A673 (cell line): ENCODE measurements at regions not wholly inside any gene's neighbourhood (a gene's known extent, or its start where the extent isn't known, plus 50 kb on each side); places are given as distances from the start of the nearest gene placed in this dataset.

Experiments
- BruUV-seq: library from RNA; stranded (reverse); fragments of 400-500 nt; replicated peaks from 2 replicates; lab custom pipeline; 2021; lab: Mats Ljungman, UMichigan
- CTCF ChIA-PET: fragments of 300-600 bp; sonication (Branson Sonifier 250); formaldehyde crosslinking; loops from one replicate; lab custom pipeline; 2022; ENCODE audit warnings: antibody characterized with exemption; lab: Charles Lee
- POLR2A ChIA-PET: fragments of 300-600 bp; sonication (Branson Sonifier 250); formaldehyde crosslinking; loops from one replicate; lab custom pipeline; 2022; ENCODE audit warnings: antibody characterized with exemption; ENCODE audit not compliant: low non-redundant PET; lab: Charles Lee
- DNase-seq: peaks from one replicate; pipeline ENCODE4 v3.0.0-alpha.2; 2015; ENCODE audit warnings: low spot score
- H3K27ac ChIP-seq: fragments of 200-600 bp; sonication (generic); 2 replicates; pipeline ENCODE4 v1.5.1; 2016; ENCODE audit warnings: mixed run types, low read depth, mild to moderate bottlenecking, mixed read lengths, antibody characterized with exemption, low read length; ENCODE audit not compliant: poor library complexity, severe bottlenecking
- H3K27me3 ChIP-seq: fragments of 200-600 bp; sonication (generic); replicated peaks from 2 replicates; pipeline ENCODE4 v1.6.1; 2017; ENCODE audit warnings: mixed run types, low read depth, mild to moderate bottlenecking, mixed read lengths, antibody characterized with exemption, low read length; ENCODE audit not compliant: insufficient read depth, poor library complexity
- H3K36me3 ChIP-seq: fragments of 200-600 bp; sonication (generic); 2 replicates; pipeline ENCODE4 v1.6.1; 2016; ENCODE audit warnings: mixed run types, mild to moderate bottlenecking, mixed read lengths, antibody characterized with exemption, low read length; ENCODE audit not compliant: insufficient read depth, poor library complexity, severe bottlenecking
- H3K4me1 ChIP-seq: fragments of 200-600 bp; sonication (generic); 2 replicates; pipeline ENCODE4 v1.6.1; 2017; ENCODE audit warnings: mixed run types, mild to moderate bottlenecking, mixed read lengths, antibody characterized with exemption, low read length; ENCODE audit not compliant: insufficient read depth, poor library complexity, severe bottlenecking
- H3K4me3 ChIP-seq: fragments of 200-600 bp; sonication (generic); 2 replicates; pipeline ENCODE4 v1.5.1; 2016; ENCODE audit warnings: low read depth, mixed run types, mild to moderate bottlenecking, mixed read lengths, low read length; ENCODE audit not compliant: poor library complexity, severe bottlenecking
- H3K9me3 ChIP-seq: fragments of 200-600 bp; sonication (generic); 2 replicates; pipeline ENCODE4 v1.6.1; 2016; ENCODE audit warnings: mixed run types, low read depth, mild to moderate bottlenecking, mixed read lengths, antibody characterized with exemption, low read length; ENCODE audit not compliant: poor library complexity, severe bottlenecking
- CTCF ChIP-seq: fragments of 300-800, 200-600 bp; sonication (generic); conservative IDR thresholded peaks from 2 replicates; pipeline ENCODE4 v1.5.1; 2017; ENCODE audit warnings: low read depth, mild to moderate bottlenecking, antibody characterized with exemption, low read length, moderate library complexity, mixed read lengths
- EZH2 ChIP-seq: fragments of 200-600 bp; sonication (generic); IDR thresholded peaks from 2 replicates; pipeline ENCODE4 v1.6.1; 2017; ENCODE audit warnings: borderline replicate concordance, low read depth, mild to moderate bottlenecking, mixed read lengths, antibody characterized with exemption, low read length; ENCODE audit not compliant: poor library complexity, severe bottlenecking
- intact Hi-C: fragments of 100-400 bp; cut with micrococcal nuclease; formaldehyde crosslinking; loops from one replicate; pipeline ENCODE4 v1.10.0; 2022; ENCODE audit not compliant: unreplicated experiment

GRCh38 chr11:81578571-81578970 lies 1155.1 kb downstream of the FAM181B start:
- intact Hi-C loops = no loop called here
- POLR2A ChIA-PET = no interaction called here

GRCh38 chr11:81574301-81574700 lies 1159.4 kb downstream of the FAM181B start:
- Histone ChIP-seq H3K36me3 (no peaks in the 10 kb centered on the region), H3K4me1 (peaks cover 29% of the 10 kb centered on the region), H3K27me3 (no peaks in the 10 kb centered on the region), H3K4me3 (no peak overlapping the region), H3K27ac (no peak overlapping the region), H3K9me3 (no peaks in the 10 kb centered on the region)
- intact Hi-C loops = no loop called here
- TF ChIP-seq EZH2 (no peak), CTCF (no peak)
- CTCF ChIA-PET = no interaction called here
- POLR2A ChIA-PET = no interaction called here
- BruUV-seq = no TSS peak
- DNase-seq = peak; percentile 98

More at GRCh38 chr11:81578571-81578970, 1155.1 kb downstream of the FAM181B start:
- BruUV-seq = no TSS peak
- no peak for DNase-seq
- Histone ChIP-seq H3K36me3 (no peaks in the 10 kb centered on the region), H3K27ac (no peak overlapping the region), H3K4me1 (peaks cover 30% of the 10 kb centered on the region), H3K9me3 (no peaks in the 10 kb centered on the region), H3K27me3 (no peaks in the 10 kb centered on the region), H3K4me3 (no peak overlapping the region)
- TF ChIP-seq CTCF = no peak
- TF ChIP-seq EZH2 = no peak
- CTCF ChIA-PET = no interaction called here

- intact Hi-C loops = no loop called here
- CTCF ChIA-PET = no interaction called here
Measured at GRCh38 chr11:81573367-81573766, 1160.3 kb downstream of the FAM181B start.

More at GRCh38 chr11:81573367-81573766, 1160.3 kb downstream of the FAM181B start:
- no TSS peak for BruUV-seq
- TF ChIP-seq EZH2 = no peak
- no peak for TF ChIP-seq CTCF
- H3K9me3 ChIP-seq = no peaks in the 10 kb centered on the region
- H3K4me3 ChIP-seq = no peak overlapping the region
- DNase-seq = no peak
- no peak overlapping the region for H3K27ac ChIP-seq
- POLR2A ChIA-PET = no interaction called here
- H3K27me3 ChIP-seq = no peaks in the 10 kb centered on the region
- H3K4me1 ChIP-seq = peaks cover 24% of the 10 kb centered on the region
- no peaks in the 10 kb centered on the region for H3K36me3 ChIP-seq
